GM12872 (cell line): ENCODE measurements at regions not wholly inside any gene's neighbourhood (a gene's known extent, or its start where the extent isn't known, plus 50 kb on each side); places are given as distances from the start of the nearest gene placed in this dataset.

Source experiments
- CTCF ChIP-seq: IDR thresholded peaks from 3 replicates; pipeline ENCODE4 v1.5.1; 2011; ENCODE audit warnings: low read depth, mild to moderate bottlenecking, low read length, moderate library complexity; ENCODE audit not compliant: insufficient read depth

GRCh38 chr18:10162340-10162739 lies 248.5 kb downstream of the VAPA start:
- TF ChIP-seq CTCF: no peak

GRCh38 chr18:10164271-10165071 lies 250.7 kb downstream of the VAPA start:
- no peak for TF ChIP-seq CTCF

DNA sequence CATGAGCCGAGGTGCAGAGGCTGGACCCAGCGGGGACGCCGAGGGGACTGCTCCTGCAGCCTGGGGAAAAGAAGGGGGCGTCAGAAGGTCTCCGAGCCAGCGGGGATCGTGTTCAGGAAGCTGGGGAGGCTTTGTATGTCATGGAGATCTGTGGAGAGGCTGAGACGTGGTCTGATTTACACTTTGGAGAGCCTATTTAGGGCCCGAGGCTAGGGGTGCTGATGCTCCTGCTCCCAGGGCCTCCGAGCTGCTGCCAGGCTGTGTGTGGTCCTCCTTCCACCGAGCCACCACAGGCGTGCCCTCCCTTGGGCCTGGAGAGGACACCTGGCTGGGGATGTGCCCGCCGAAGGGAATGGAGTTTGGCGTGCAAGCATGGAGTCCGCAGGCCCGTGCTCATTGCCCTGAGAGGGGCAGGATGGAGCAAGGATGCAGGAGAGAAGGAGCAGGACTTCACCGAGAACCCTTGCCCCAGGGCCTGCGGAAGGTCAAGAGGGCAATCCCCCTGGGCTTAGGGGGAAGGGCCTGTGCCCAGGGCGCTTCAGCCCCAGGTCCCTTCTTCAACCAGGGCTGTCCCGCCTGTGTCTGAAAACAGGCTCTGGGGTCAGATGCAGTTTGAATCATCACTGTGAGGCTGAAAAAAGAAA lies 252.5 kb downstream of the VAPA start:
- TF ChIP-seq CTCF: no peak

- TF ChIP-seq CTCF: no peak
Measured at GRCh38 chr18:10167759-10168158, 253.9 kb downstream of the VAPA start.

GRCh38 chr18:10168477-10168876 lies 254.7 kb downstream of the VAPA start:
- TF ChIP-seq CTCF: no peak

GRCh38 chr18:10169064-10169562 lies 255.3 kb downstream of the VAPA start:
- TF ChIP-seq CTCF: no peak

- no peak for TF ChIP-seq CTCF
Measured at GRCh38 chr18:10169814-10170213, 256.0 kb downstream of the VAPA start.
